H1 (cell line): ENCODE measurements at regions not wholly inside any gene's neighbourhood (a gene's known extent, or its start where the extent isn't known, plus 50 kb on each side); places are given as distances from the start of the nearest gene placed in this dataset.

Experiments
- CHD7 ChIP-seq: fragments of 300-600 bp; sonication (generic); IDR thresholded peaks from 2 replicates; pipeline ENCODE4 v1.7.1; 2012; ENCODE audit warnings: low read length, moderate library complexity, mild to moderate bottlenecking, inconsistent platforms; ENCODE audit not compliant: insufficient replicate concordance

- no peak for TF ChIP-seq CHD7
These were observed 506.5 kb downstream of the HS3ST4 start (continued) for GRCh38 chr16:26198221-26198620.
